Stimulated activated naive CD8-positive, alpha-beta T cell treated with anti-CD3 and anti-CD28 coated beads, Interleukin-15, amount 100 ng/mL, for 72 hours (primary cell): ENCODE measurements at regions not wholly inside any gene's neighbourhood (a gene's known extent, or its start where the extent isn't known, plus 50 kb on each side); places are given as distances from the start of the nearest gene placed in this dataset.
"Not testable (repeated sequence)": the region's sequence is repeated elsewhere in the genome, so short reads cannot be mapped to it uniquely, and the experiment has no call there.

Experiments
- ATAC-seq: fragments of 150-1000 bp; cut with Tn5 transposase; 2 replicates; pipeline ENCODE4 v1.10.0; 2021; ENCODE audit warnings: mild to moderate bottlenecking, moderate library complexity
- DNase-seq, 2 donors: peaks; one replicate each; pipeline ENCODE4 v3.0.0; 2021 to 2022
- H3K27ac Mint-ChIP-seq, 2 donors: one replicate each; pipeline ENCODE4 v1.8.0; 2022; ENCODE audit warnings: mild to moderate bottlenecking in 2 of 2, mixed read lengths in 2 of 2, moderate library complexity in 2 of 2
- H3K27me3 Mint-ChIP-seq: one replicate; pipeline ENCODE4 v1.8.0; 2022; ENCODE audit warnings: mixed read lengths
- H3K4me1 Mint-ChIP-seq: one replicate; pipeline ENCODE4 v1.8.0; 2022; ENCODE audit warnings: mild to moderate bottlenecking, mixed read lengths
- H3K4me3 Mint-ChIP-seq, 2 donors: one replicate each; pipeline ENCODE4 v1.8.0; 2022; ENCODE audit warnings: mild to moderate bottlenecking in 2 of 2, mixed read lengths in 2 of 2, moderate library complexity in 1 of 2
- H3K9me3 Mint-ChIP-seq, 2 donors: one replicate each; pipeline ENCODE4 v1.8.0; 2022; ENCODE audit warnings: mixed read lengths in 2 of 2

GRCh38 chr19:28626407-28626806, 586.5 kb downstream of the UQCRFS1 start:
- not testable (repeated sequence) for H3K27me3 Mint-ChIP-seq, ATAC-seq, DNase-seq, H3K4me3 Mint-ChIP-seq, H3K4me1 Mint-ChIP-seq, H3K27ac Mint-ChIP-seq
- H3K9me3 Mint-ChIP-seq: peaks cover 6 to 17% of the 10 kb centered on the region in 2 donors

DNA sequence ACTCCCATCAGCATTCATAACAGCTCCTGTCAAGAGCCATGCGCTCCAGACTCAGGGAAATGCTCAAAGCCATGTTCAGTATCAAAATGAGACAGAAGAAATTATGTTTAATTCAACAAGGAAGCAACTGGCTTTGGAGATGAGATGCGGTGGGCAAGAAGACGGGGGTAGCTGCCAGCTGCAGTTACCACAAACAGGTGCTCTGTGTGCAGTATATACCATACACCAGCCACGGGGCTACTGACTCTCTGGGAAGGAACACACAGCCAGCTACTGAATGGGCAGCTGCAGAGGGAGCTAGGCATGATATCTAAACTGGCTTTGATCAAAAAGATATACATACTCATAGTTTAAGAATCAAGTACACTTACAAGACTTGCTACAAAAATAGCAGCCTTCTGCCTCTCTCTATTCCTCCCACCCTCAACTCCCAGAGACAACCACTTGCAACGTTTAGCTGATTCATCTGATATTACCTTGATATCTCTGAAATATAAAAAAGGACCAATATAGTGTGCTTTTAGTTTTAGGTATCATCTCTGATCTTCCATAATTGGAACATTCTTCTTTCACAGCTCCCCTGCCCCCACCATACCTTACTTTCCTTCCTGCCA, 593.0 kb downstream of the UQCRFS1 start:
- Mint-ChIP-seq H3K9me3 (peaks cover 2 to 8% of the 10 kb centered on the region in 2 donors), H3K27ac (no peak overlapping the region), H3K4me3 (no peak overlapping the region), H3K27me3 (peaks cover 11% of the 10 kb centered on the region), H3K4me1 (no peaks in the 10 kb centered on the region)
- no peak for DNase-seq
- ATAC-seq: no peak

DNA sequence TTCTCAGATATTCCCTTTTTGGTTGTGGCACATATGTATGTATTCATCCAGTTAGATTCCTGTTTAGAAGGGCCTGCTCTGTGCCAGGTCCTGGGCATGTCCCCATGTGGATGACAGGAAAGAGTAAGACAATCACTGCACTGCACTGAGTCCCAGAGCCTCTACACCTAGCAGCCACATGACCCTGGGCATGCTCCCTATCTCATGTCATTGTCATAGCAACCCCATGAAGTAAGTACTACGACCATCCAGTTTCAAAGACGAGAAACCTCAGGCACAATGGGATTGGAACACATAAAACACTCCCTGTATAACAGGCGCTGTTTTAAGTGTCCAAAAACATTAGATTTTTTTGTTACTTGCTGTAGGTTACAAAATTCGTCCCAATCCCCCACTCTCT, 594.4 kb downstream of the UQCRFS1 start:
- no peak for DNase-seq
- H3K4me3 Mint-ChIP-seq: no peak overlapping the region
- peaks cover 11% of the 10 kb centered on the region for H3K27me3 Mint-ChIP-seq
- no peak overlapping the region for H3K27ac Mint-ChIP-seq
- peaks cover 13 to 20% of the 10 kb centered on the region in 2 donors for H3K9me3 Mint-ChIP-seq
- no peaks in the 10 kb centered on the region for H3K4me1 Mint-ChIP-seq
- ATAC-seq: no peak

- H3K4me3 Mint-ChIP-seq: no peak overlapping the region
Measured at GRCh38 chr19:28615966-28616365, 597.0 kb downstream of the UQCRFS1 start.

GRCh38 chr19:28615546-28615916, 597.4 kb downstream of the UQCRFS1 start:
- Mint-ChIP-seq H3K4me1 (no peaks in the 10 kb centered on the region), H3K27me3 (peaks cover 11% of the 10 kb centered on the region), H3K27ac (no peak overlapping the region), H3K9me3 (peaks cover 13 to 21% of the 10 kb centered on the region in 2 donors), H3K4me3 (no peak overlapping the region)
- ATAC-seq: no peak
- DNase-seq: no peak

More at GRCh38 chr19:28615966-28616365, 597.0 kb downstream of the UQCRFS1 start:
- Mint-ChIP-seq H3K27ac (no peak overlapping the region), H3K27me3 (peaks cover 11% of the 10 kb centered on the region), H3K9me3 (peaks cover 13 to 21% of the 10 kb centered on the region in 2 donors), H3K4me1 (no peaks in the 10 kb centered on the region)
- no peak for DNase-seq
- no peak for ATAC-seq

DNA sequence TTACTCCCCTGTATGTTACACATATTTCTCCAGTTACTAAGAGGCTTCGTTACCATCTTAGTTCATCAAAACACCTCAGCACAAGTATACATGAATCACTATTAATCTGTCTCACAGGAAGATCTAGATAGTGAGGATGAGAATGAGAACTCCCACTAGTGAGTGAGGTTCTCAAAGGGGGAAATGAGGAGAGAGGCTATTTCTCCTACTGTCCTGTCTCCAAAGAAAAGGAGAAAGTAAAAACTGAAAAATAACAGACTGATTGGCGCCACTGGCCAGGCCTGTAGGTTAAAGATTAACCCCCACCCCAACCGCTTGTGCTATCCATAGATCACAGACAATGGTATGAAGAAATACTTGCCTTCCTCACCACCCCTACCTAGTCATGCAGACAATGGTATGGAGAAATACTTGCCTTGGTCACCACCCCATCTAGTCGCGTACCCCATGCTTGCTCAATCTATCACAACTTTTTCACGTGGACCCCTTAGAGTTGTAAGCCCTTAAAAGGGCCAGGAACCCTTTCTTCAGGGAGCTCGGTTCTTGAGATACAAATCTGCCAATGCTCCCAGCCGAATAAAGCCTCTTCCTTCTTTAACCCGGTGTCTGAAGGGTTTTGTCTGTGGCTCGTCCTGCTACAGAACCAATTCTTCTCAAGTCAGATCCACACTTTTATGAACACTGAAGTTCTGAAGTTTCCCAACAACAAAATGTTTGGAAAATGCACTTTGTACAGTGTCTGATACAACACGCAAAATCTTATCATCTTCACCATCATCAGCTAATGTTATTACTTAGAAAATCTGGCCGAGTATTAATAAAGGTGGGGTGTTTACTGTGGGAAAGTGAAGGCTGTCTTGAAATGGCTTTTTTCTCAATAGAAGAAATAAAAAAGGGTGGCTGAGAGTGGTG, 598.1 kb downstream of the UQCRFS1 start:
- no peak for ATAC-seq

GRCh38 chr19:28612275-28612769, 600.6 kb downstream of the UQCRFS1 start:
- H3K4me1 Mint-ChIP-seq: no peaks in the 10 kb centered on the region
- H3K27ac Mint-ChIP-seq: no peak overlapping the region
- DNase-seq (no peak), ATAC-seq (no peak)
- H3K9me3 Mint-ChIP-seq: peaks cover 27 to 34% of the 10 kb centered on the region in 2 donors
- H3K4me3 Mint-ChIP-seq: no peak overlapping the region
- H3K27me3 Mint-ChIP-seq: no peaks in the 10 kb centered on the region

More for the DNA sequence above, 598.1 kb downstream of the UQCRFS1 start:
- DNase-seq: no peak
- Mint-ChIP-seq H3K27ac (no peak overlapping the region), H3K4me3 (no peak overlapping the region), H3K4me1 (no peaks in the 10 kb centered on the region), H3K9me3 (peaks cover 13 to 21% of the 10 kb centered on the region in 2 donors), H3K27me3 (peaks cover 10% of the 10 kb centered on the region)

DNA sequence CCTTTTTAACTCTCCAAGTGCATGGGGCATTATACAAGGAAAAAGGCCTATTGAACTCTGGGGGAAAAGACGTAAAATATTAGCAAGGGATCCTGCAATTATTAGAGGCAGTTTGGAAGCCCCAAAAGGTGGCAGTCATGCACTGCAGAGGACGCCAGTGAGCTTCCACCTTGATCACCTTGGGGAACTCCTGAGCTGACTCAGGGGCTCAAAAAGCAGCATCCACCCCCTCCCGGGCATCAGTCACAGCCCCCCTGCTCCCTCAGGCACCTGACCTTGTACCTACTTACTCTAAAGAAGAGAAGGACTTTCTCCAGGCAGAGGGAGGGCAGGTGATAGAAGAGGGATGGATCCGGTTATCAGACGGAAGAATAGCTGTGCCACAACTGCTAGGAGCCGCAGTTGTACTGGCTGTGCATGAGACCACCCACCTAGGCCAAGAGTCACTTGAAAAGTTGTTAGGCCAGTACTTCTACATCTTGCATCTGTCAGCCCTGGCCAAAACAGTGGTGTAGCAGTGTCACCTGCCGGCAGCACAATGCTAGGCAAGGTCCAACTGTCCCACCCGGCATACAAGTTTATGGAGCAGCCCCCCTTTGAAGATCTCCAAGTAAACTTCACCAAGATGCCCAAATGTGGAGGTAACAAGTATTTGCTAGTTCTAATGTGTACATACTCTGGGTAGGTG, 601.6 kb downstream of the UQCRFS1 start:
- not testable (repeated sequence) for DNase-seq, ATAC-seq, H3K4me1 Mint-ChIP-seq

GRCh38 chr19:28610731-28611130, 602.2 kb downstream of the UQCRFS1 start:
- Mint-ChIP-seq H3K27ac (no peak overlapping the region), H3K4me3 (no peak overlapping the region), H3K9me3 (peaks cover 33 to 49% of the 10 kb centered on the region in 2 donors), H3K4me1 (no peaks in the 10 kb centered on the region), H3K27me3 (no peaks in the 10 kb centered on the region)
- DNase-seq: no peak
- ATAC-seq: no peak

More for the DNA sequence above, 601.6 kb downstream of the UQCRFS1 start:
- not testable (repeated sequence) for H3K4me3 Mint-ChIP-seq, H3K27me3 Mint-ChIP-seq, H3K27ac Mint-ChIP-seq
- peaks cover 33 to 44% of the 10 kb centered on the region in 2 donors for H3K9me3 Mint-ChIP-seq

DNA sequence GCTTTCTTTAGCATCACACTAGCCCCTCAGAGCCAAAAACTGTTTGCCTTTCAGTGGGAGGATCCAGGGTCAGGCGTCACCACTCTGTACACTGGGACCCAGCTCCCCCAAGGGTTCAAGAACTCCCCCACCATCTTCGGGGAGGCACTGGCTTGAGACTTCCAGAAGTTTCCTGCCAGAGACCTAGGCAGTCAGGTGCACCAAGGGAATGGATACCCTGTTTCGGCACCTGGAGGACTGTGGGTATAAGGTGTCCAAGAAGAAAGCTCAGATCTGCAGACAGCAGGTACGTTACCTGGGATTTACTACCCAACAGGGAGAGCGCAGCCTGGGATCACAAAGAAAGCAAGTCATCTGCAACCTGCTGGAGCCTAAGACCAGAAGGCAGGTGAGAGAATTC, 603.0 kb downstream of the UQCRFS1 start:
- Mint-ChIP-seq H3K27ac (no peak overlapping the region), H3K27me3 (no peaks in the 10 kb centered on the region), H3K9me3 (peaks cover 32 to 45% of the 10 kb centered on the region in 2 donors), H3K4me1 (no peaks in the 10 kb centered on the region), H3K4me3 (no peak overlapping the region)
- no peak for DNase-seq
- ATAC-seq: no peak

DNA sequence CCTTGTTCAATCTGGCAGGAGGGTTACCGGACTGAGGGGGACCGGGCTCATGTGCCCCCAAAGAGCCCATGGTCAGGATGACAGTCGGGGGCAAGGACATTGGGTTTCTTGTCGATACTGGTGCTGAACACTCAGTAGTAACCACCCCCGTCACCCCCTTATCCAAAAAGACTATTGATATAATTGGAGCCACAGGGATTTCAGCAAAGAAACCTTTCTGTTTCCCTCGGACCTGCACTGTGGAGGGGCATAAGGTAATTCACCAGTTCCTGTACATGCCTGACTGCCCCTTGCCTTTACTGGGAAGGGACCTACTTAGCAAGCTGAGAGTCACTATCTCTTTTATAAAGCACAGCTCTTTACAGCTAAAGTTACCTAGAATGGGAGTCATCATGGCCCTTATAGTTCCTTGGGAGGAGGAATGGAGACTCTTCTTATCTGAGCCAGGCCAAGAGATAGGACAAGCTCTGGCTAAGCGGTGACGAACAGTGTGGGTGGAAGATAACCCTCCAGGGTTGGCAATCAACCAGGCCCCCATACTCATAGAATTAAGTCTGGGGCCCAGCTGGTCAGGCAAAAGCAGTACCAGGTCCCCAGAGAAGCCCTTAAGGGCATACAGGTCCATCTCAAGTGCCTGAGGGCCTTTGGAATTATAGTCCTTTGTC, 603.7 kb downstream of the UQCRFS1 start:
- peaks cover 24 to 38% of the 10 kb centered on the region in 2 donors for H3K9me3 Mint-ChIP-seq
- H3K4me1 Mint-ChIP-seq: no peaks in the 10 kb centered on the region
- no peak overlapping the region for H3K27ac Mint-ChIP-seq
- no peak overlapping the region for H3K4me3 Mint-ChIP-seq
- no peaks in the 10 kb centered on the region for H3K27me3 Mint-ChIP-seq
- ATAC-seq: no peak
- DNase-seq: no peak

- no peak for DNase-seq
- ATAC-seq: no peak
- Mint-ChIP-seq H3K9me3 (peaks cover 21 to 31% of the 10 kb centered on the region in 2 donors), H3K27ac (no peak overlapping the region), H3K27me3 (no peaks in the 10 kb centered on the region), H3K4me3 (no peak overlapping the region), H3K4me1 (no peaks in the 10 kb centered on the region)
Measured at GRCh38 chr19:28608292-28608691, 604.7 kb downstream of the UQCRFS1 start.

- Mint-ChIP-seq H3K27me3 (no peaks in the 10 kb centered on the region), H3K9me3 (peaks cover 21 to 28% of the 10 kb centered on the region in 2 donors), H3K4me3 (no peak overlapping the region), H3K27ac (no peak overlapping the region), H3K4me1 (no peaks in the 10 kb centered on the region)
- no peak for DNase-seq
- ATAC-seq: no peak
Measured at GRCh38 chr19:28607066-28607583, 605.8 kb downstream of the UQCRFS1 start.

GRCh38 chr19:28606269-28607032, 606.5 kb downstream of the UQCRFS1 start:
- no peak for ATAC-seq
- no peaks in the 10 kb centered on the region for H3K4me1 Mint-ChIP-seq
- no peak overlapping the region for H3K27ac Mint-ChIP-seq
- no peak for DNase-seq
- no peak overlapping the region for H3K4me3 Mint-ChIP-seq
- H3K9me3 Mint-ChIP-seq: peaks cover 21 to 28% of the 10 kb centered on the region in 2 donors
- no peaks in the 10 kb centered on the region for H3K27me3 Mint-ChIP-seq
